Endothelial cell of umbilical vein (primary cell): ENCODE measurements at regions not wholly inside any gene's neighbourhood (a gene's known extent, or its start where the extent isn't known, plus 50 kb on each side); places are given as distances from the start of the nearest gene placed in this dataset.

Experiments used
- BruUV-seq: library from RNA; stranded (reverse); fragments of 400-500 nt; replicated peaks from 2 replicates; lab custom pipeline; 2021; lab: Mats Ljungman, UMichigan
- CTCF ChIA-PET: fragments of 300-600, 350-600 bp; sonication (Branson Sonifier 250); formaldehyde crosslinking; loops from one replicate; lab custom pipeline; 2021; ENCODE audit warnings: antibody characterized with exemption, inconsistent platforms; lab: Charles Lee
- POLR2A ChIA-PET: fragments of 300-600, 350-600 bp; sonication (Branson Sonifier 250); formaldehyde crosslinking; loops from one replicate; lab custom pipeline; 2021; ENCODE audit warnings: antibody characterized with exemption, inconsistent platforms; lab: Charles Lee
- DNase-seq: peaks from one replicate; pipeline ENCODE4 v3.0.0-alpha.2; 2011; ENCODE audit warnings: low read depth, low spot score
- FAIRE-seq: peaks from 2 replicates; lab custom pipeline; 2011; peaks lifted over from hg19 to GRCh38; lab: Jason Lieb, UNC
- H2AFZ ChIP-seq: 2 replicates; pipeline ENCODE4 v1.6.0; 2012; ENCODE audit warnings: low read depth, low read length, control low read depth, inconsistent platforms
- H3K27ac ChIP-seq: 2 replicates; pipeline ENCODE4 v1.5.1; 2011; ENCODE audit warnings: low read depth, mild to moderate bottlenecking, control low read depth, low read length, moderate library complexity; ENCODE audit not compliant: insufficient read depth
- H3K27me3 ChIP-seq, 2 experiments: 2 replicates each; pipeline versions ENCODE4 v1.6.0 to v1.6.1; 2011; ENCODE audit warnings: low read length in 2 of 2, mixed read lengths in 1 of 2; ENCODE audit not compliant: control insufficient read depth in 2 of 2, insufficient read depth in 2 of 2
- H3K36me3 ChIP-seq, 2 experiments: 2 replicates in 1 of 2; 3 replicates in 1 of 2; pipeline ENCODE4 v1.5.1; 2011; ENCODE audit warnings: low read length in 2 of 2, mild to moderate bottlenecking in 1 of 2, moderate library complexity in 1 of 2; ENCODE audit not compliant: control insufficient read depth in 2 of 2, insufficient read depth in 2 of 2; ENCODE audit errors: extremely low read depth in 1 of 2
- H3K4me1 ChIP-seq: 3 replicates; pipeline ENCODE4 v1.5.1; 2011; ENCODE audit warnings: mild to moderate bottlenecking, low read length; ENCODE audit not compliant: control insufficient read depth, insufficient read depth; ENCODE audit errors: extremely low read depth
- H3K4me2 ChIP-seq: 2 replicates; pipeline ENCODE4 v1.6.1; 2011; ENCODE audit warnings: low read length, control low read depth, mixed read lengths; ENCODE audit not compliant: insufficient read depth
- H3K4me3 ChIP-seq, 3 experiments: fragments of 200-600 bp in 1 of 3; sonication (generic), shearing (Covaris generic) in 1 of 3; replicated peaks in 1 of 3; 2 replicates each; pipeline ENCODE4 v1.5.1; 2011 to 2016; ENCODE audit warnings: control low read depth in 3 of 3, low read length in 3 of 3, mild to moderate bottlenecking in 2 of 3, inconsistent platforms in 1 of 3, low read depth in 1 of 3, moderate library complexity in 1 of 3; ENCODE audit not compliant: insufficient read depth in 1 of 3
- H3K79me2 ChIP-seq: 2 replicates; pipeline ENCODE4 v1.6.0; 2012; ENCODE audit warnings: low read length, inconsistent platforms; ENCODE audit not compliant: control insufficient read depth, insufficient read depth
- H3K9ac ChIP-seq: replicated peaks from 2 replicates; pipeline ENCODE3; 2011; ENCODE audit warnings: low read length, control low read depth; ENCODE audit not compliant: insufficient read depth; ENCODE audit errors: extremely low read depth
- H3K9me1 ChIP-seq: replicated peaks from 3 replicates; pipeline ENCODE4 v1.6.0; 2011; ENCODE audit warnings: mild to moderate bottlenecking, low read length; ENCODE audit not compliant: control insufficient read depth, insufficient read depth; ENCODE audit errors: extremely low read depth
- H3K9me3 ChIP-seq: replicated peaks from 2 replicates; pipeline ENCODE4 v1.5.1; 2012; ENCODE audit warnings: low read length, inconsistent platforms; ENCODE audit not compliant: control insufficient read depth, insufficient read depth
- H4K20me1 ChIP-seq: replicated peaks from 2 replicates; pipeline ENCODE3; 2011; ENCODE audit warnings: mild to moderate bottlenecking, low read length; ENCODE audit not compliant: control insufficient read depth, insufficient read depth; ENCODE audit errors: extremely low read depth
- CTCF ChIP-seq, 2 donors: IDR thresholded peaks; 1 replicate in 1 of 2; 2 replicates in 1 of 2; pipeline ENCODE4 v1.5.1; 2011; ENCODE audit warnings: low read length in 2 of 2, mild to moderate bottlenecking in 2 of 2, moderate library complexity in 2 of 2, control low read depth in 1 of 2, inconsistent platforms in 1 of 2, low read depth in 1 of 2; ENCODE audit not compliant: insufficient read depth in 1 of 2; ENCODE audit errors: extremely low read depth in 1 of 2
- EZH2 ChIP-seq: IDR thresholded peaks from 2 replicates; pipeline ENCODE4 v1.6.1; 2012; ENCODE audit warnings: borderline replicate concordance, low read depth, mild to moderate bottlenecking, moderate library complexity, low read length, inconsistent platforms; ENCODE audit not compliant: severe bottlenecking
- FOS ChIP-seq: IDR thresholded peaks from 2 replicates; pipeline ENCODE4 v1.6.1; 2011; ENCODE audit warnings: mild to moderate bottlenecking, low read length, moderate library complexity, borderline replicate concordance; ENCODE audit not compliant: insufficient read depth
- GATA2 ChIP-seq: IDR thresholded peaks from 2 replicates; pipeline ENCODE4 v1.7.0; 2011; ENCODE audit warnings: low read depth, mild to moderate bottlenecking, moderate library complexity, mixed read lengths, low read length; ENCODE audit not compliant: insufficient read length, insufficient read depth
- JUN ChIP-seq: IDR thresholded peaks from 2 replicates; pipeline ENCODE4 v1.6.1; 2011; ENCODE audit warnings: borderline replicate concordance, low read depth; ENCODE audit not compliant: insufficient read length, insufficient read depth
- MAX ChIP-seq: IDR thresholded peaks from 2 replicates; pipeline ENCODE4 v1.6.1; 2011; ENCODE audit not compliant: insufficient read depth, insufficient read length
- MYC ChIP-seq: IDR thresholded peaks from one replicate; pipeline ENCODE4 v1.6.1; 2011; ENCODE audit warnings: mild to moderate bottlenecking, low read depth, low read length
- POLR2A ChIP-seq: IDR thresholded peaks from 2 replicates; pipeline ENCODE4 v1.6.1; 2012; ENCODE audit warnings: low read depth, mild to moderate bottlenecking, control low read depth, low read length
- POLR2AphosphoS5 ChIP-seq: IDR thresholded peaks from 2 replicates; pipeline ENCODE4 v1.6.1; 2012; ENCODE audit warnings: low read depth, mild to moderate bottlenecking, control low read depth, low read length, moderate library complexity; ENCODE audit not compliant: insufficient read depth
- dilution Hi-C: fragments of 300-500 bp; cut with MboI; formaldehyde crosslinking; loops from one replicate; pipeline ENCODE4 v1.15.0; 2019; ENCODE audit warnings: low sequenced_read_pairs; ENCODE audit not compliant: extremely low pct_ligation_motif_present
- intact Hi-C: fragments of 100-400 bp; cut with micrococcal nuclease; formaldehyde crosslinking; loops from one replicate; pipeline ENCODE4 v1.10.0; 2022

GRCh38 chr3:144375088-144375487 lies 403.5 kb downstream of the DIPK2A start:
- BruUV-seq, result no TSS peak

More at GRCh38 chr3:144375088-144375487, 403.5 kb downstream of the DIPK2A start:
- Histone ChIP-seq H2AFZ (no peak overlapping the region), H3K4me1 (no peaks in the 10 kb centered on the region), H3K27ac (no peak overlapping the region), H4K20me1 (no peaks in the 10 kb centered on the region), H3K4me3 (no peak overlapping the region), H3K27me3 (no peaks in the 10 kb centered on the region), H3K4me2 (no peak overlapping the region), H3K36me3 (no peaks in the 10 kb centered on the region), H3K9me1 (no peaks in the 10 kb centered on the region), H3K79me2 (no peaks in the 10 kb centered on the region), H3K9ac (no peak overlapping the region), H3K9me3 (no peaks in the 10 kb centered on the region)
- no peak for DNase-seq
- POLR2A ChIA-PET, result no interaction called here
- dilution Hi-C loops, result no loop called here
- intact Hi-C loops, result no loop called here
- CTCF ChIA-PET, result no interaction called here
- no peak for TF ChIP-seq GATA2
- no peak for TF ChIP-seq POLR2AphosphoS5
- TF ChIP-seq MAX, result no peak
- no peak for TF ChIP-seq FOS
- no peak for TF ChIP-seq JUN
- TF ChIP-seq CTCF (IDR thresholded peaks at IDR 0.05; ENCODE audit: extremely low read depth in 1 of 2, insufficient read depth in 1 of 2, low read depth in 1 of 2, low read length in 2 of 2), result no peak
- TF ChIP-seq POLR2A, result no peak
- no peak for TF ChIP-seq MYC
- no peak for TF ChIP-seq EZH2
- no peak for FAIRE-seq
